Gastrocnemius medialis (tissue), 4 donors: ENCODE measurements at regions not wholly inside any gene's neighbourhood (a gene's known extent, or its start where the extent isn't known, plus 50 kb on each side); places are given as distances from the start of the nearest gene placed in this dataset.

ENCODE experiments used
- ATAC-seq, 2 donors: fragments of 150-250 bp; one replicate each; pipeline ENCODE4 v1.9.1; 2016
- DNase-seq, 2 donors: peaks; one replicate each; pipeline ENCODE4 v3.0.0-alpha.2; 2019
- H3K27ac ChIP-seq, 4 donors: fragments of 200-600 bp; sonication (generic); 1 replicate in 1 of 4; 2 replicates in 3 of 4; pipeline ENCODE4 v1.5.1; 2016 to 2018; ENCODE audit warnings: mild to moderate bottlenecking in 2 of 4, moderate library complexity in 1 of 4
- H3K27me3 ChIP-seq, 3 donors: fragments of 200-600 bp; sonication (generic) in 2 of 3; 1 replicate in 1 of 3; 2 replicates in 2 of 3; pipeline versions ENCODE4 v1.5.1 to v1.6.0; 2016 to 2019; ENCODE audit warnings: mild to moderate bottlenecking in 1 of 3, moderate library complexity in 1 of 3
- H3K36me3 ChIP-seq, 2 donors: fragments of 200-600 bp; sonication (generic) in 1 of 2; one replicate each; pipeline ENCODE4 v1.5.1; 2017 to 2018
- H3K4me1 ChIP-seq, 2 donors: fragments of 200-600 bp; sonication (generic) in 1 of 2; one replicate each; pipeline ENCODE4 v1.5.1; 2016 to 2017; ENCODE audit warnings: mild to moderate bottlenecking in 2 of 2
- H3K4me3 ChIP-seq, 4 donors: fragments of 200-600 bp; sonication (generic) in 3 of 4; 1 replicate in 1 of 4; 2 replicates in 3 of 4; pipeline ENCODE4 v1.5.1; 2016 to 2019; ENCODE audit warnings: mild to moderate bottlenecking in 2 of 4
- H3K9me3 ChIP-seq, 3 donors: fragments of 200-600 bp; sonication (generic) in 2 of 3; 1 replicate in 1 of 3; 2 replicates in 2 of 3; pipeline ENCODE4 v1.5.1; 2016 to 2019
- POLR2A ChIP-seq, 2 donors: fragments of 450-650 bp; IDR thresholded peaks; one replicate each; pipeline ENCODE4 v1.6.1; 2017; ENCODE audit warnings: antibody characterized with exemption in 2 of 2, mild to moderate bottlenecking in 2 of 2, moderate library complexity in 2 of 2
- in situ Hi-C, 4 donors: fragments of 200-750 bp; cut with MboI; loops; one replicate each; pipeline versions ENCODE4 v1.15.0 to v1.8.0; 2017; ENCODE audit warnings: low sequenced_read_pairs in 4 of 4
- intact Hi-C: fragments of 100-400 bp; cut with DNase I; formaldehyde crosslinking; loops from one replicate; pipeline ENCODE4 v1.15.1; 2023; ENCODE audit warnings: low total_unique reads
- TF ChIP-seq, protein P1 (sequence below), 5 experiments: fragments of 450-650 bp in 3 of 5; fragments of 200-600 bp in 2 of 5; sonication (generic) in 2 of 5; IDR thresholded peaks in 4 of 5; conservative IDR thresholded peaks in 1 of 5; 1 replicate in 4 of 5; 2 replicates in 1 of 5; pipeline ENCODE4 v1.5.1; 2016 to 2019; ENCODE audit warnings: antibody characterized with exemption in 5 of 5, mild to moderate bottlenecking in 3 of 5, moderate library complexity in 3 of 5

DNA sequence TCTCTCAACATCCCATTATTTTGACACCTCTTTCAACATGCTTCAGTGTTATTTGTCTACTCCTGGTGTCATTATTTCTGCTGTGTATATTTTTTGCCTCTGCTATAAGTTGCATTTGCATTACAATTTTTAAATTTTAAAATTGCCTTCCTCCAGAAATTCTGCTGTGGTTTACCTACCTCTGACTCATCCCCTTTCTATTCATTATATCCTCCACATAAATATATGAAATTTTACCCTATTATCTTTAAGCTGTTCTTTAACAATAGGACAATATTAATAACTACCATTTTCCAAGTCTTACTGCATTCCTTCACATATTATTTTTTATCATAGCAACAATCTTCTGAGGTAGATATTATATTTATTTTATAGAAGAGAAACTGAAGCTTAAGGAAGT lies 178.1 kb upstream of the NRIP1 start:
- intact Hi-C loops (no loop called here), in situ Hi-C loops (no loop called here)
- DNase-seq (no peak), ATAC-seq (no peak)
- no peak overlapping the region for H3K4me3 ChIP-seq
- no peaks in the 10 kb centered on the region for H3K9me3 ChIP-seq
- no peaks in the 10 kb centered on the region for H3K4me1 ChIP-seq
- no peaks in the 10 kb centered on the region for H3K27me3 ChIP-seq
- H3K27ac ChIP-seq: no peak overlapping the region
- H3K36me3 ChIP-seq: no peaks in the 10 kb centered on the region
- TF ChIP-seq, protein P1, sequence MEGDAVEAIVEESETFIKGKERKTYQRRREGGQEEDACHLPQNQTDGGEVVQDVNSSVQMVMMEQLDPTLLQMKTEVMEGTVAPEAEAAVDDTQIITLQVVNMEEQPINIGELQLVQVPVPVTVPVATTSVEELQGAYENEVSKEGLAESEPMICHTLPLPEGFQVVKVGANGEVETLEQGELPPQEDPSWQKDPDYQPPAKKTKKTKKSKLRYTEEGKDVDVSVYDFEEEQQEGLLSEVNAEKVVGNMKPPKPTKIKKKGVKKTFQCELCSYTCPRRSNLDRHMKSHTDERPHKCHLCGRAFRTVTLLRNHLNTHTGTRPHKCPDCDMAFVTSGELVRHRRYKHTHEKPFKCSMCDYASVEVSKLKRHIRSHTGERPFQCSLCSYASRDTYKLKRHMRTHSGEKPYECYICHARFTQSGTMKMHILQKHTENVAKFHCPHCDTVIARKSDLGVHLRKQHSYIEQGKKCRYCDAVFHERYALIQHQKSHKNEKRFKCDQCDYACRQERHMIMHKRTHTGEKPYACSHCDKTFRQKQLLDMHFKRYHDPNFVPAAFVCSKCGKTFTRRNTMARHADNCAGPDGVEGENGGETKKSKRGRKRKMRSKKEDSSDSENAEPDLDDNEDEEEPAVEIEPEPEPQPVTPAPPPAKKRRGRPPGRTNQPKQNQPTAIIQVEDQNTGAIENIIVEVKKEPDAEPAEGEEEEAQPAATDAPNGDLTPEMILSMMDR (IDR thresholded peaks at IDR 0.05 in 4 of 5, conservative IDR thresholded peaks at IDR 0.05 in 1 of 5): no peak
- TF ChIP-seq POLR2A (IDR thresholded peaks at IDR 0.05): no peak

DNA sequence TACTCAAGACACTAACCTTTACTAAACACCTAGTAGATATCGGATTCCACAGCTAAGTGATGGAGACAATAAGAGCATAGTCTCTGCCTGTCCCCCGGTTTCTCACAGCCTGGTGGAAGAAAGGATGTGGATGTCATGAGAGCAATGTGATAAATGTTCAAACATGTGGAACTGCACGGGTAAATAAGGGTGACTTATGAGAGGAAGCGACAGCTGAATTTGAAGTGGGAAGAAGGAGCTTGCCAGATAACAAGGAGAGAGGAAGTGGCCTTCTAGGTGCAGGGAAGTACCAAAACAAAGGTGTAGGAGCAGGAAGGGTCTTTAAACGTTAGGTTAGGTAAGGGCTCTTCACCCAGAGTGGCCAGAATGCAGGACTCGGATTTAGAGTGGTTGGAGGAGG lies 178.6 kb upstream of the NRIP1 start:
- DNase-seq: no peak
- no peaks in the 10 kb centered on the region for H3K27me3 ChIP-seq
- in situ Hi-C loops (no loop called here), intact Hi-C loops (no loop called here)
- ATAC-seq: no peak
- H3K4me1 ChIP-seq: no peaks in the 10 kb centered on the region
- H3K9me3 ChIP-seq: no peaks in the 10 kb centered on the region
- TF ChIP-seq, protein P1 (IDR thresholded peaks at IDR 0.05 in 4 of 5, conservative IDR thresholded peaks at IDR 0.05 in 1 of 5): no peak
- no peak for TF ChIP-seq POLR2A (IDR thresholded peaks at IDR 0.05)
- H3K36me3 ChIP-seq: no peaks in the 10 kb centered on the region
- no peak overlapping the region for H3K4me3 ChIP-seq
- H3K27ac ChIP-seq: no peak overlapping the region

DNA sequence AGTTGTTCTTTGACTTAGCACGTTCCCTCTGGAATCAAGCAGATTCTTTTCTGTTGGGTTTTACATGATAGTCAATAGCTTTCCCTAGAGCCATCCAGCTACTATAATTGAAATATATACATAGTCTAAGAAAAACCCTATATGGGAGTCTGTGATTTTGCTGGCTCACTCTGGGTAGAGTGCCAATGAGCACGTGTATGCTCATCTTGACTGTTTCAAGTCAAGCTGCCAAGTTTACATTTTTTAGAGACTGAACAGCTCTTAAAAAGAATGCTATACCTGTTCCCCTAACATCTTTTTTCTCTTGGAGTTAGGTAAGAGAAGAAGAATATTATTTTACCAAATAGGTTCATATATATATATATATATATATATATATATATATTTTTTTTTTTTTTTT lies 182.8 kb upstream of the NRIP1 start:
- intact Hi-C loops (no loop called here), in situ Hi-C loops (no loop called here)
- no peak for ATAC-seq
- Histone ChIP-seq H3K9me3 (no peaks in the 10 kb centered on the region), H3K27ac (no peak overlapping the region), H3K4me3 (no peak overlapping the region), H3K27me3 (no peaks in the 10 kb centered on the region), H3K36me3 (no peaks in the 10 kb centered on the region), H3K4me1 (no peaks in the 10 kb centered on the region)
- TF ChIP-seq POLR2A (IDR thresholded peaks at IDR 0.05): no peak
- TF ChIP-seq, protein P1 (IDR thresholded peaks at IDR 0.05 in 4 of 5, conservative IDR thresholded peaks at IDR 0.05 in 1 of 5): no peak
- DNase-seq: no peak

DNA sequence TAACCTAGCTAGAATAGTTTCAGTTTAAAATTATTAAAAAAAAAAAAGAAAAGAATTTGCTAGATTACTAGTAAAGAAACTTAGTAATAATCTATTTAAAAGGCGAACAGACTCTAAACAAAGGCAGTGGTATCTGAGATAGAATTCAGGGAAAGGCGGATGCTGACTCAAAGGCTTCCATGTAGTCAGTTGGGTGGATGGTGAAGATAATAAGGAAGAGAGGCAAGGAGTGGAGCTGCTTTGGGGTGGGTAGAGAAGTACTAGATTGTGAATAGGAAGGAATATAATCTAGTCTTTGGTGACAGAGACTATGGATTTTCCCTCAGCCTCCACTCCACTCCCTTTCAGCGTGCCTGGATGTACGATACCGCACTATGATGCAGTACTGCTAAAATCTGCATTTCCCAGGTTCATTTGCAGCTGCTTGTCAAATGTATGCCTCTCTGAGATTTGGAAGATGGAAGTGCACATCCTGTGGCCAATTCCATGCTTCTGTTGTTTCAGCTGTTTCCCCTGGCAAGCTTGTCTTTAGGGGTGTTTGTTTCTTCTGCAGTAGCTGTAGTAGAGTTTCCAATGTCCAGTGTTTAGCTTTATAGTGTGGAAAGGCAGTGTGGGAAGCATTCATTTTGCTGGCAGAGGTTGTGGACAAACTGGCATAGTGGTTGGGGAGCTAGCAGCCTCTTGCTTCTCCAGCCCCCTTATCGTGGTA lies 184.6 kb upstream of the NRIP1 start:
- Histone ChIP-seq H3K4me1 (no peaks in the 10 kb centered on the region), H3K27ac (no peak overlapping the region), H3K9me3 (no peaks in the 10 kb centered on the region), H3K27me3 (no peaks in the 10 kb centered on the region), H3K4me3 (no peak overlapping the region), H3K36me3 (no peaks in the 10 kb centered on the region)
- ATAC-seq: no peak
- in situ Hi-C loops: no loop called here
- intact Hi-C loops: no loop called here
- TF ChIP-seq POLR2A (IDR thresholded peaks at IDR 0.05): no peak
- TF ChIP-seq, protein P1 (IDR thresholded peaks at IDR 0.05 in 4 of 5, conservative IDR thresholded peaks at IDR 0.05 in 1 of 5): no peak
- no peak for DNase-seq

DNA sequence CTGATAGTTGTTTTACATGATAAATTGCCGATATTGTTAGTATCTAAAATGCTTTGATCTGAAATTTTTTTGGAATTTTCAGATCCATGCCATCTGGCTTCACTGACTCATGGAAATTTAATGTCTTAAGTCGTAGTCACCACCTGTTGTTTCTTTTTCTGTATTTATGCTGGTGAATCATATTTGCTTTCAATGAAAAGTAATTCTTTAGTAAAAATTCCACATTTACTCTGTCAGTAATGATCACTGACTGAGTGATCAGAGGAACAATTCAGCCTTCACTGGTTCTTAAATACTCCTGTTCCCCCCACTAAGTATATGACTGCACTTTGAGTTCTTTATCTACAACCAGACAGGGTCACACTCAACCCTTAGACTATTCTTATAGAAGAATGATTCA lies 185.6 kb upstream of the NRIP1 start:
- TF ChIP-seq POLR2A (IDR thresholded peaks at IDR 0.05): no peak
- TF ChIP-seq, protein P1 (IDR thresholded peaks at IDR 0.05 in 4 of 5, conservative IDR thresholded peaks at IDR 0.05 in 1 of 5): no peak
- Histone ChIP-seq H3K4me3 (no peak overlapping the region), H3K9me3 (no peaks in the 10 kb centered on the region), H3K27ac (no peak overlapping the region), H3K27me3 (no peaks in the 10 kb centered on the region), H3K36me3 (no peaks in the 10 kb centered on the region), H3K4me1 (no peaks in the 10 kb centered on the region)
- intact Hi-C loops (no loop called here), in situ Hi-C loops (no loop called here)
- DNase-seq: no peak
- no peak for ATAC-seq
